ENCODE measurements at regions not wholly inside any gene's neighbourhood (a gene's known extent, or its start where the extent isn't known, plus 50 kb on each side); places are given as distances from the start of the nearest gene placed in this dataset.

- TF ChIP-seq POLR2A (IDR thresholded peaks at IDR 0.05; ENCODE audit: low read depth, low read length) (no peak), POLR2AphosphoS5 (IDR thresholded peaks at IDR 0.05; ENCODE audit: low read depth, low read length) (no peak)
Observed at GRCh38 chr21:31530897-31531705, 128.4 kb upstream of the SOD1 start.
